ENCODE measurements at regions not wholly inside any gene's neighbourhood (a gene's known extent, or its start where the extent isn't known, plus 50 kb on each side); places are given as distances from the start of the nearest gene placed in this dataset.
"Not testable (repeated sequence)": the region's sequence is repeated elsewhere in the genome, so short reads cannot be mapped to it uniquely, and the experiment has no call there.

DNA sequence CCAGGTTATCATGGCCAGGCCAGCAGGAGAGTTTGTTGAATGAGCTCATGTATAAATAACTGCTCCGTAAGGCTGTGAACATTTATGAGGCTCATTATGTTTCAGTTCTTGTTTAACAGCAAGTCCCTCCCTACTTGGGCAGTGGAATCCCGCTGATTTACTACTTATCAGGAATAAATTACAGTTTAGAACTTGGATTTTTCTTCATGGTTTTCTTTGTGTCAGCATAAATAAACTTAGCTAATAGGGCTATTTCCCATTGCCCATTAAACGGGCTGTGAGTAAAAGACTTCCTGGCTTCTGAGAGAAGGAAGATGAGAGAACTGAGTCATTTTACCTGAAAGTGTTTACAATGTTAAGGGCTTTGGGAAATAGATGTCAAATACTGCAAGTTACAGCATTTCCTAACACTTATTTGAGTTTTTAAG, 701.6 kb upstream of the ANKRD30A start:
- in situ Hi-C loops (cut with HindIII; ENCODE audit: low sequenced_read_pairs), result no loop called here

DNA sequence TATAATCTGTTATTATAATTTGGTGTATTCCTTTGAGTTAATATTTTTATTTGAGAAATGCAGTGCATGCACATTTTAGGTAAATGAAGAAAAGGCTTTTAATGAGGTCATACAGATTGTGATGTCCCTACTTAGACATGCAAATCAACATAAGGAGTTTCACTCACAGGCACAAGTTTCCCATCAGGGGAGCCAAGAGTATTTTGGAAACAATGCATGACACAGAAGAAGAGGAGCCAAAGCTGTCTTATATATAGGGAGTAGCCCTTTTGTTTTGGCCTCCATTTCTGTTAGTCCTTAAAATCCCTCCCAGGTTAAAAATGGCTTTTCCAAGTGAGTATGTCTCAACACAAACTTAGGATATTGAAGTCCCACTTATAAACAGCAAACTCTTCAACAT, 703.4 kb upstream of the ANKRD30A start:
- in situ Hi-C loops (cut with HindIII; ENCODE audit: low sequenced_read_pairs), result no loop called here
- DNase-seq (ENCODE audit: low read depth), result no peak
- TF ChIP-seq CTCF (IDR thresholded peaks at IDR 0.05; ENCODE audit: low read depth, low read length, missing control alignments), result no peak
- H3K4me3 ChIP-seq (ENCODE audit: low read depth, low read length), result no peak overlapping the region

More for the DNA sequence above, 701.6 kb upstream of the ANKRD30A start:
- no peak overlapping the region for H3K4me3 ChIP-seq (ENCODE audit: low read depth, low read length)
- no peak for TF ChIP-seq CTCF (IDR thresholded peaks at IDR 0.05; ENCODE audit: low read depth, low read length, missing control alignments)
- DNase-seq (ENCODE audit: low read depth), result no peak

DNA sequence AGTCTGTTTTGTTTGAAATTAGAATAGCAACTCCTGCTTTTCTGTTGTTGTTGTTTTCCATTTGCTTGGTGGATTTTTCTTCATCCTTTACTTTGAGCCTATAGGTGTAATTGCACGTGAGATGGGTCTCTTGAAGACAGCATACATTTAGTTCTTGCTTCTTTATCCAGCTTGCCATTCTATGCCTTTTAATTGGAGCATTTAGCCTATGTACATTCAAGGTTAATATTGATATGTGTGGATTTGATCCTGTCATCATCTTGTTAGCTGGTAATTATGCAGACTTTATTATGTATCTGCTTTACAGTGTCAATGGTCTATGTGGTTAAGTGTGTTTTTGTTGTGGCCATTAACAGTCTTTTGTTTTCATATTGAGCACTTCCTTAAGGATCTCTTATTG, 708.9 kb upstream of the ANKRD30A start:
- DNase-seq (ENCODE audit: low read depth), result no peak
- in situ Hi-C loops (cut with HindIII; ENCODE audit: low sequenced_read_pairs), result no loop called here
- no peak for TF ChIP-seq CTCF (IDR thresholded peaks at IDR 0.05; ENCODE audit: low read depth, low read length, missing control alignments)
- no peak overlapping the region for H3K4me3 ChIP-seq (ENCODE audit: low read depth, low read length)

- no peak for TF ChIP-seq CTCF (IDR thresholded peaks at IDR 0.05; ENCODE audit: low read depth, low read length, missing control alignments)
- DNase-seq (ENCODE audit: low read depth), result no peak
- no peak overlapping the region for H3K4me3 ChIP-seq (ENCODE audit: low read depth, low read length)
- in situ Hi-C loops (cut with HindIII; ENCODE audit: low sequenced_read_pairs), result no loop called here
These were observed 712.5 kb upstream of the ANKRD30A start for GRCh38 chr10:36412942-36413341.

- H3K4me3 ChIP-seq (ENCODE audit: low read depth, low read length); in situ Hi-C loops (cut with HindIII; ENCODE audit: low sequenced_read_pairs); DNase-seq (ENCODE audit: low read depth): not testable (repeated sequence)
These were observed 725.2 kb upstream of the ANKRD30A start for GRCh38 chr10:36400238-36400637.

DNA sequence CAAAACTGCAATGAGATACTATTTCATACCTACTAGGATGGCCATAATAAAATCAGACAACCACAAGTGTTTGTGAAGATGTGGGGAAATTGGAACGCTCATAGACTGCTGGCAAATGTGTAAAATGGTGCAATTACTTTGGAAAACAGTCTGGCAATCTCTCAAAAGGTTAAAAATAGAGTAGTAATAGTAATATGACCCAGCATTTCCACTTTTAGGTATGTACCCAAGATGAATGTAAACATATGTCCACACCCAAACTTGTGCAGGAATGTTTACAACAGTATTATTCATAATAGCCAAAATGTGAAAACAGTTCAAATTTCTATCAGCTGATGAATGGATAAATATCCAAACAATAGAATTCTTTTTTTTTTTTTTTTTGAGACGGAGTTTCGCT, 731.6 kb upstream of the ANKRD30A start:
- no peak for DNase-seq (ENCODE audit: low read depth)
- no peak for TF ChIP-seq CTCF (IDR thresholded peaks at IDR 0.05; ENCODE audit: low read depth, low read length, missing control alignments)
- in situ Hi-C loops (cut with HindIII; ENCODE audit: low sequenced_read_pairs), result no loop called here
- no peak overlapping the region for H3K4me3 ChIP-seq (ENCODE audit: low read depth, low read length)

- in situ Hi-C loops (cut with HindIII; ENCODE audit: low sequenced_read_pairs), result no loop called here
- no peak for DNase-seq (ENCODE audit: low read depth)
- TF ChIP-seq CTCF (IDR thresholded peaks at IDR 0.05; ENCODE audit: low read depth, low read length, missing control alignments), result no peak
- no peak overlapping the region for H3K4me3 ChIP-seq (ENCODE audit: low read depth, low read length)
These were observed 734.0 kb upstream of the ANKRD30A start for GRCh38 chr10:36391405-36391804.

All from astrocyte of the cerebellum (primary cell).